SU-DHL-6 (cell line): ENCODE measurements at regions not wholly inside any gene's neighbourhood (a gene's known extent, or its start where the extent isn't known, plus 50 kb on each side); places are given as distances from the start of the nearest gene placed in this dataset.

Experiments used
- EZH2phosphoT487 ChIP-seq: fragments of 200-600 bp; sonication (generic), shearing (Covaris generic); conservative IDR thresholded peaks from 2 replicates; pipeline ENCODE4 v1.6.1; 2018; ENCODE audit warnings: mild to moderate bottlenecking, antibody characterized with exemption, low read length, moderate library complexity, mixed read lengths
- TF ChIP-seq, protein P1 (sequence below): fragments of 200-600 bp; sonication (generic); IDR thresholded peaks from one replicate; pipeline ENCODE4 v1.5.1; 2017; ENCODE audit warnings: antibody characterized with exemption, mild to moderate bottlenecking, low read length, moderate library complexity; ENCODE audit not compliant: insufficient read depth, poor library complexity, severe bottlenecking

DNA sequence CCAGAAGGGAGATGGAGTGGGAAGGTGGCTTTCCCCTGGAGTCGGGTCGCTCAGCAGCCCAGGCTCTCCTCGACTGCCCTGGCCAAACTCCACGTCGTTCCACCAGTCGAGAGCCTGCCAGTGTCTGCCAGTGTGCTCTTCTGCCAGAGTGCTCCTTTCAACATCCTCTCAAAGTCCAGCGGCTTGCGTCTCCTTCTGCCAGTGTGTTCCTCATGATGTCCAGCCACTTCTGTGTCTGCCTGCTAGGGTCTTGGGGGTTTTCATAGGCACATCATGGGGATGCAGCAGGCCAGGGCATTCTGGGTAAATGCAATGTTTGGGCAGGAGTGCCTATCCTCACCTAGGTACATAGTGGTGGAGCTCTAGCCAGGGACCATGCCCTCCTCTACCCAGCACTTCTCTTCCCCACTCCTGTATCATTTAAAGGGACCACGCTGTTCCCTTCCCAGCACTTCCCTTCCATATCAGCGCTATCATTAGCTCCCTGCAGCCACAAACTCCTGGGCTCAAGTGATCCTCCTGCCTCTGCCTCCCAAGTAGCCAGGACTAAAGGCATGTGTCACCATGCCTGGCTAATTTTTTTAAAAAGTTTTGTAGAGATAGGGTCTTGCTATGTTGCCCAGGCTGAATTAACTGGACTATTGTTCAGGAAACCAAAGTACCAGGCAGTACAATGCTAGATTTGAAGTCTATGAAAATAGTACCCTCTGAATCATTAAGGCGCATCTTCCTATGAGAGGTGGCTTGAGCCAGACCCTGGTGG is 62.9 kb upstream of the CLDN5 start:
- TF ChIP-seq, protein P1, sequence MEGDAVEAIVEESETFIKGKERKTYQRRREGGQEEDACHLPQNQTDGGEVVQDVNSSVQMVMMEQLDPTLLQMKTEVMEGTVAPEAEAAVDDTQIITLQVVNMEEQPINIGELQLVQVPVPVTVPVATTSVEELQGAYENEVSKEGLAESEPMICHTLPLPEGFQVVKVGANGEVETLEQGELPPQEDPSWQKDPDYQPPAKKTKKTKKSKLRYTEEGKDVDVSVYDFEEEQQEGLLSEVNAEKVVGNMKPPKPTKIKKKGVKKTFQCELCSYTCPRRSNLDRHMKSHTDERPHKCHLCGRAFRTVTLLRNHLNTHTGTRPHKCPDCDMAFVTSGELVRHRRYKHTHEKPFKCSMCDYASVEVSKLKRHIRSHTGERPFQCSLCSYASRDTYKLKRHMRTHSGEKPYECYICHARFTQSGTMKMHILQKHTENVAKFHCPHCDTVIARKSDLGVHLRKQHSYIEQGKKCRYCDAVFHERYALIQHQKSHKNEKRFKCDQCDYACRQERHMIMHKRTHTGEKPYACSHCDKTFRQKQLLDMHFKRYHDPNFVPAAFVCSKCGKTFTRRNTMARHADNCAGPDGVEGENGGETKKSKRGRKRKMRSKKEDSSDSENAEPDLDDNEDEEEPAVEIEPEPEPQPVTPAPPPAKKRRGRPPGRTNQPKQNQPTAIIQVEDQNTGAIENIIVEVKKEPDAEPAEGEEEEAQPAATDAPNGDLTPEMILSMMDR = no peak
- TF ChIP-seq EZH2phosphoT487 = no peak
